IMR-90 (cell line): ENCODE measurements at regions not wholly inside any gene's neighbourhood (a gene's known extent, or its start where the extent isn't known, plus 50 kb on each side); places are given as distances from the start of the nearest gene placed in this dataset.

ENCODE experiments used
- ATAC-seq: fragments of 200-7000 bp; cut with Tn5 transposase; 2 replicates; pipeline ENCODE4 v1.9.1; 2020; ENCODE audit warnings: low read depth, mild to moderate bottlenecking, moderate library complexity
- BruUV-seq: library from RNA; stranded (reverse); fragments of 400-500 nt; replicated peaks from 2 replicates; lab custom pipeline; 2021; lab: Mats Ljungman, UMichigan
- CTCF ChIA-PET: fragments of 300-600 bp; formaldehyde crosslinking; extraction: SDS; loops from one replicate; lab custom pipeline; 2021; ENCODE audit warnings: antibody characterized with exemption; lab: Yijun Ruan, JAX
- POLR2A ChIA-PET: fragments of 300-600 bp; sonication (Branson Sonifier 250); formaldehyde crosslinking; loops from one replicate; lab custom pipeline; 2022; ENCODE audit warnings: antibody characterized with exemption; ENCODE audit not compliant: unreplicated experiment; lab: Charles Lee
- DNase-seq: peaks from one replicate; pipeline ENCODE4 v3.0.0; 2013
- H2AFZ ChIP-seq: replicated peaks from 2 replicates; pipeline ENCODE3; 2013; ENCODE audit warnings: low read length, mild to moderate bottlenecking; ENCODE audit not compliant: poor library complexity
- H2AK5ac ChIP-seq: 2 replicates; pipeline ENCODE4 v1.6.1; 2013; ENCODE audit warnings: low read depth, low read length, inconsistent platforms
- H2AK9ac ChIP-seq: replicated peaks from 2 replicates; pipeline ENCODE3; 2013; ENCODE audit warnings: mild to moderate bottlenecking, low read depth, low read length, moderate library complexity; ENCODE audit not compliant: poor library complexity
- H2BK120ac ChIP-seq: 2 replicates; pipeline ENCODE4 v1.6.1; 2013; ENCODE audit warnings: low read depth, low read length, inconsistent platforms
- H2BK15ac ChIP-seq: 3 replicates; pipeline ENCODE4 v1.6.1; 2013; ENCODE audit warnings: low read depth, low read length, inconsistent platforms
- H2BK20ac ChIP-seq: 2 replicates; pipeline ENCODE4 v1.6.1; 2013; ENCODE audit warnings: low read depth, mild to moderate bottlenecking, inconsistent platforms, low read length, moderate library complexity
- H2BK5ac ChIP-seq: 2 replicates; pipeline ENCODE4 v1.6.1; 2013; ENCODE audit warnings: mild to moderate bottlenecking, low read depth, low read length, inconsistent platforms; ENCODE audit not compliant: poor library complexity, severe bottlenecking
- H3K14ac ChIP-seq: replicated peaks from 2 replicates; pipeline ENCODE4 v1.6.1; 2013; ENCODE audit warnings: low read depth, low read length, inconsistent platforms
- H3K18ac ChIP-seq: 2 replicates; pipeline ENCODE4 v1.6.1; 2013; ENCODE audit warnings: low read depth, low read length, control low read depth
- H3K23ac ChIP-seq: 2 replicates; pipeline ENCODE4 v1.6.1; 2013; ENCODE audit warnings: low read depth, low read length, inconsistent platforms
- H3K27ac ChIP-seq: 2 replicates; pipeline ENCODE4 v1.5.1; 2013; ENCODE audit warnings: mild to moderate bottlenecking, control low read depth, low read length; ENCODE audit not compliant: insufficient read depth
- H3K27me3 ChIP-seq: 2 replicates; pipeline ENCODE4 v1.6.1; 2013; ENCODE audit warnings: low read length; ENCODE audit not compliant: control insufficient read depth, insufficient read depth
- H3K36me3 ChIP-seq: 2 replicates; pipeline ENCODE4 v1.6.1; 2013; ENCODE audit warnings: low read length, mixed read lengths; ENCODE audit not compliant: control insufficient read depth, insufficient read depth
- H3K4ac ChIP-seq: 2 replicates; pipeline ENCODE4 v1.6.1; 2013; ENCODE audit warnings: low read depth, low read length, inconsistent platforms
- H3K4me1 ChIP-seq: 2 replicates; pipeline ENCODE4 v1.6.1; 2013; ENCODE audit warnings: low read length, mixed read lengths; ENCODE audit not compliant: control insufficient read depth, insufficient read depth
- H3K4me2 ChIP-seq: 2 replicates; pipeline ENCODE4 v1.6.1; 2013; ENCODE audit warnings: low read depth, mild to moderate bottlenecking, control low read depth, low read length, moderate library complexity
- H3K4me3 ChIP-seq: 2 replicates; pipeline ENCODE4 v1.5.1; 2013; ENCODE audit warnings: low read depth, mild to moderate bottlenecking, control low read depth, low read length, moderate library complexity; ENCODE audit not compliant: insufficient read depth
- H3K56ac ChIP-seq: 2 replicates; pipeline ENCODE4 v1.6.1; 2013; ENCODE audit warnings: low read length, inconsistent platforms; ENCODE audit not compliant: insufficient read depth; ENCODE audit errors: extremely low read depth
- H3K79me1 ChIP-seq, 2 experiments: 2 replicates each; pipeline ENCODE4 v1.6.1; 2013; ENCODE audit warnings: low read length in 2 of 2, inconsistent platforms in 1 of 2, low read depth in 1 of 2
- H3K9ac ChIP-seq: 2 replicates; pipeline ENCODE4 v1.6.1; 2013; ENCODE audit warnings: low read depth, low read length, control low read depth
- H3K9me1 ChIP-seq: 2 replicates; pipeline ENCODE4 v1.6.1; 2013; ENCODE audit warnings: low read length, inconsistent platforms; ENCODE audit not compliant: insufficient read depth
- H3K9me3 ChIP-seq: 2 replicates; pipeline ENCODE4 v1.6.1; 2013; ENCODE audit warnings: low read length; ENCODE audit not compliant: control insufficient read depth, insufficient read depth
- H4K20me1 ChIP-seq: 2 replicates; pipeline ENCODE4 v1.6.1; 2013; ENCODE audit warnings: low read length, inconsistent platforms; ENCODE audit not compliant: insufficient read depth
- H4K5ac ChIP-seq: 2 replicates; pipeline ENCODE4 v1.6.1; 2013; ENCODE audit warnings: mild to moderate bottlenecking, low read depth, low read length, control low read depth
- H4K8ac ChIP-seq, 2 experiments: 2 replicates each; pipeline ENCODE4 v1.6.1; 2013; ENCODE audit warnings: low read depth in 2 of 2, low read length in 2 of 2, control low read depth in 1 of 2, inconsistent platforms in 1 of 2
- H4K91ac ChIP-seq: 2 replicates; pipeline ENCODE4 v1.6.1; 2013; ENCODE audit warnings: low read depth, low read length, inconsistent platforms; ENCODE audit not compliant: insufficient read depth
- BHLHE40 ChIP-seq: fragments of 150-350 bp; IDR thresholded peaks from 2 replicates; pipeline ENCODE4 v1.6.1; 2016; ENCODE audit warnings: mild to moderate bottlenecking, low read depth, low read length
- FOS ChIP-seq: fragments of 150-350 bp; IDR thresholded peaks from 2 replicates; pipeline ENCODE4 v1.6.1; 2016; ENCODE audit warnings: low read depth, low read length
- MAFK ChIP-seq: IDR thresholded peaks from 2 replicates; pipeline ENCODE4 v1.6.1; 2012; ENCODE audit warnings: low read depth, low read length, improper control_type of control experiment
- MAZ ChIP-seq: IDR thresholded peaks from 2 replicates; pipeline ENCODE4 v1.6.1; 2012; ENCODE audit warnings: low read depth, mild to moderate bottlenecking, low read length, improper control_type of control experiment, moderate library complexity, borderline replicate concordance
- MXI1 ChIP-seq: IDR thresholded peaks from 2 replicates; pipeline ENCODE4 v1.6.1; 2012; ENCODE audit warnings: low read depth, mild to moderate bottlenecking, low read length, moderate library complexity, borderline replicate concordance
- POLR2A ChIP-seq: IDR thresholded peaks from 2 replicates; pipeline ENCODE4 v1.6.1; 2012; ENCODE audit warnings: mild to moderate bottlenecking, low read depth, low read length
- RAD21 ChIP-seq: IDR thresholded peaks from 2 replicates; pipeline ENCODE4 v1.6.1; 2012; ENCODE audit warnings: low read length, improper control_type of control experiment
- RCOR1 ChIP-seq: IDR thresholded peaks from 2 replicates; pipeline ENCODE4 v1.6.1; 2012; ENCODE audit warnings: mild to moderate bottlenecking, low read length, improper control_type of control experiment; ENCODE audit not compliant: insufficient replicate concordance
- RFX5 ChIP-seq: IDR thresholded peaks from 2 replicates; pipeline ENCODE4 v1.8.0; 2012; ENCODE audit warnings: low read depth, mild to moderate bottlenecking, low read length, moderate library complexity
- WGBS, 2 experiments: methylation state at CpG; one replicate each; pipeline versions ENCODE4 v1.1.5 to v1.1.7; 2013; ENCODE audit warnings: missing lambda C conversion rate in 2 of 2; ENCODE audit not compliant: insufficient read length in 1 of 2; ENCODE audit errors: extremely low coverage in 2 of 2; 5-methylcytosine and 5-hydroxymethylcytosine counted together
- dilution Hi-C: fragments of 300-500 bp; cut with HindIII; formaldehyde crosslinking; loops from one replicate; pipeline ENCODE4 v1.14.3; 2018; ENCODE audit warnings: low sequenced_read_pairs; ENCODE audit not compliant: unreplicated experiment
- in situ Hi-C: fragments of 300-500 bp; cut with MboI; formaldehyde crosslinking; loops from 3 replicates; pipeline ENCODE4 v1.14.3; 2019; ENCODE audit warnings: low sequenced_read_pairs, inconsistent platforms, mixed read lengths
- intact Hi-C: fragments of 100-400 bp; cut with micrococcal nuclease; formaldehyde crosslinking; loops from 2 replicates; pipeline ENCODE4 v1.10.0; 2022
- TF ChIP-seq, protein P1 (sequence below): fragments of 150-350 bp; IDR thresholded peaks from 2 replicates; pipeline ENCODE4 v1.6.1; 2016; ENCODE audit warnings: low read depth, mild to moderate bottlenecking, low read length, moderate library complexity, borderline replicate concordance
- TF ChIP-seq, protein P2 (sequence below): conservative IDR thresholded peaks from 2 replicates; pipeline ENCODE4 v1.5.1; 2012; ENCODE audit warnings: mild to moderate bottlenecking, low read depth, low read length, improper control_type of control experiment

DNA sequence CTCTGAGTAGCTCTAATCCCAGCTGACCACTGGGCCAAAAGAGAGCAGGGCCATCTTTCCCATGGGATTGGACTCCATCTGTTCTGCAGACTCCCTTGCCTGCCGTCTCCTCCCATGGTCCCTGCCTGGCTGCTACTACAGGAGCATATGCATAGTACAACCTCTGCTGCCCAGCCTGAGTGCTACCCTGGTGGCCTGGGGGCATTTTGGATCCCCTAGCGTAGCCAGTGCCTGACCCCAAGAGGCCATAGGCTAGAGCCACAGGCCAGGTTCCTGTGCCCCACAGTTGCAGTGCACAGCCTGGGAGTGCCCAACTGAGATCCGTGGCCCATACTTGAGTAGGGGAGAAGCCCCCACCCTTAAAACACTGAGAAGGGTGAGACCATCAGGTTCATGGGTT, 280.3 kb downstream of the CCDC85A start:
- Histone ChIP-seq H2BK120ac (no peak overlapping the region), H3K18ac (no peak overlapping the region), H3K56ac (no peak overlapping the region), H2AK9ac (no peak overlapping the region), H4K20me1 (no peaks in the 10 kb centered on the region), H3K23ac (no peak overlapping the region), H3K4me2 (no peak overlapping the region), H3K9me3 (peaks cover 13% of the 10 kb centered on the region), H3K9ac (no peak overlapping the region), H2AFZ (no peak overlapping the region), H4K5ac (no peak overlapping the region), H2BK5ac (no peak overlapping the region), H2BK15ac (no peak overlapping the region), H2BK20ac (no peak overlapping the region), H3K36me3 (no peaks in the 10 kb centered on the region), H4K8ac (no peak overlapping the region), H4K91ac (no peak overlapping the region), H3K27me3 (no peaks in the 10 kb centered on the region), H3K9me1 (no peaks in the 10 kb centered on the region), H3K27ac (no peak overlapping the region), H3K4me3 (no peak overlapping the region), H3K4ac (no peak overlapping the region), H3K79me1 (no peaks in the 10 kb centered on the region), H3K4me1 (no peaks in the 10 kb centered on the region), H2AK5ac (no peak overlapping the region), H3K14ac (no peak overlapping the region)
- DNase-seq (no peak), ATAC-seq (no peak)
- dilution Hi-C loops (no loop called here), in situ Hi-C loops (no loop called here), intact Hi-C loops (no loop called here)
- WGBS, 2 experiments = no CpG with 5 or more reads among the region's 3 CpGs
- TF ChIP-seq RAD21 (no peak), FOS (no peak), RCOR1 (no peak), MAFK (no peak), MAZ (no peak), MXI1 (no peak), BHLHE40 (no peak), POLR2A (no peak), RFX5 (no peak)
- TF ChIP-seq, protein P1, sequence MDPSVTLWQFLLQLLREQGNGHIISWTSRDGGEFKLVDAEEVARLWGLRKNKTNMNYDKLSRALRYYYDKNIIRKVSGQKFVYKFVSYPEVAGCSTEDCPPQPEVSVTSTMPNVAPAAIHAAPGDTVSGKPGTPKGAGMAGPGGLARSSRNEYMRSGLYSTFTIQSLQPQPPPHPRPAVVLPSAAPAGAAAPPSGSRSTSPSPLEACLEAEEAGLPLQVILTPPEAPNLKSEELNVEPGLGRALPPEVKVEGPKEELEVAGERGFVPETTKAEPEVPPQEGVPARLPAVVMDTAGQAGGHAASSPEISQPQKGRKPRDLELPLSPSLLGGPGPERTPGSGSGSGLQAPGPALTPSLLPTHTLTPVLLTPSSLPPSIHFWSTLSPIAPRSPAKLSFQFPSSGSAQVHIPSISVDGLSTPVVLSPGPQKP = no peak
- TF ChIP-seq, protein P2, sequence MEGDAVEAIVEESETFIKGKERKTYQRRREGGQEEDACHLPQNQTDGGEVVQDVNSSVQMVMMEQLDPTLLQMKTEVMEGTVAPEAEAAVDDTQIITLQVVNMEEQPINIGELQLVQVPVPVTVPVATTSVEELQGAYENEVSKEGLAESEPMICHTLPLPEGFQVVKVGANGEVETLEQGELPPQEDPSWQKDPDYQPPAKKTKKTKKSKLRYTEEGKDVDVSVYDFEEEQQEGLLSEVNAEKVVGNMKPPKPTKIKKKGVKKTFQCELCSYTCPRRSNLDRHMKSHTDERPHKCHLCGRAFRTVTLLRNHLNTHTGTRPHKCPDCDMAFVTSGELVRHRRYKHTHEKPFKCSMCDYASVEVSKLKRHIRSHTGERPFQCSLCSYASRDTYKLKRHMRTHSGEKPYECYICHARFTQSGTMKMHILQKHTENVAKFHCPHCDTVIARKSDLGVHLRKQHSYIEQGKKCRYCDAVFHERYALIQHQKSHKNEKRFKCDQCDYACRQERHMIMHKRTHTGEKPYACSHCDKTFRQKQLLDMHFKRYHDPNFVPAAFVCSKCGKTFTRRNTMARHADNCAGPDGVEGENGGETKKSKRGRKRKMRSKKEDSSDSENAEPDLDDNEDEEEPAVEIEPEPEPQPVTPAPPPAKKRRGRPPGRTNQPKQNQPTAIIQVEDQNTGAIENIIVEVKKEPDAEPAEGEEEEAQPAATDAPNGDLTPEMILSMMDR = no peak
- ChIA-PET CTCF (no interaction called here), POLR2A (no interaction called here)
- BruUV-seq = no TSS peak
